HEK293 (cell line): ENCODE measurements at regions not wholly inside any gene's neighbourhood (a gene's known extent, or its start where the extent isn't known, plus 50 kb on each side); places are given as distances from the start of the nearest gene placed in this dataset.
A peak's percentile ranks its signal among the peaks of the same experiment; 100 is the strongest.

Experiments
- CTCF ChIA-PET: fragments of 350-600 bp; formaldehyde crosslinking; extraction: SDS; loops from one replicate; lab custom pipeline; 2021; ENCODE audit warnings: antibody characterized with exemption; lab: Yijun Ruan, JAX
- POLR2A ChIA-PET: fragments of 300-600 bp; formaldehyde crosslinking; extraction: SDS; loops from one replicate; lab custom pipeline; 2020; ENCODE audit warnings: antibody characterized with exemption, inconsistent platforms; lab: Yijun Ruan, JAX
- H3K27ac ChIP-seq: fragments of 200-500 bp; sonication (Bioruptor generic); 2 replicates; pipeline ENCODE4 v1.5.1; 2014; ENCODE audit warnings: low read depth, low read length, control low read depth, inconsistent platforms; ENCODE audit errors: extremely low read depth
- H3K36me3 ChIP-seq, 2 experiments: fragments of 200-500 bp in 1 of 2; sonication (Bioruptor generic) in 1 of 2; 1 replicate in 1 of 2; 2 replicates in 1 of 2; pipeline ENCODE4 v1.5.1; 2014 to 2017; ENCODE audit warnings: inconsistent platforms in 2 of 2, low read length in 2 of 2; ENCODE audit not compliant: control insufficient read depth in 2 of 2, insufficient read depth in 1 of 2
- H3K4me1 ChIP-seq: fragments of 200-500 bp; sonication (Bioruptor generic); 2 replicates; pipeline ENCODE4 v1.5.1; 2014; ENCODE audit warnings: mild to moderate bottlenecking, low read length, inconsistent platforms; ENCODE audit not compliant: control insufficient read depth, insufficient read depth
- H3K4me3 ChIP-seq: 2 replicates; pipeline ENCODE4 v1.5.1; 2011; ENCODE audit warnings: low read depth, mild to moderate bottlenecking, control low read depth, low read length, moderate library complexity
- H3K9me3 ChIP-seq: fragments of 200-500 bp; sonication (Bioruptor generic); 2 replicates; pipeline ENCODE4 v1.5.1; 2014; ENCODE audit warnings: low read depth, low read length, inconsistent platforms; ENCODE audit not compliant: control insufficient read depth, insufficient read depth
- ATF2 ChIP-seq: fragments of 450-650 bp; formaldehyde crosslinking; IDR thresholded peaks from 2 replicates; pipeline ENCODE4 v1.5.1; 2016; ENCODE audit warnings: missing biosample characterization, missing genetic modification characterization, low read depth
- KLF1 ChIP-seq: fragments of 450-650 bp; formaldehyde crosslinking; IDR thresholded peaks from 2 replicates; pipeline ENCODE4 v1.5.1; 2016; ENCODE audit warnings: missing biosample characterization, missing genetic modification characterization
- TRIM28 ChIP-seq: IDR thresholded peaks from 2 replicates; pipeline ENCODE4 v1.6.1; 2011; ENCODE audit warnings: low read length, control low read depth, borderline replicate concordance
- ZBTB7A ChIP-seq: fragments of 450-650 bp; formaldehyde crosslinking; IDR thresholded peaks from 2 replicates; pipeline ENCODE4 v1.5.1; 2016; ENCODE audit warnings: low read depth, missing biosample characterization, missing genetic modification characterization
- ZIC2 ChIP-seq: fragments of 450-650 bp; formaldehyde crosslinking; IDR thresholded peaks from 2 replicates; pipeline ENCODE4 v1.5.1; 2016; ENCODE audit warnings: missing biosample characterization, missing genetic modification characterization
- ZNF157 ChIP-seq: fragments of 450-650 bp; formaldehyde crosslinking; IDR thresholded peaks from 2 replicates; pipeline ENCODE4 v1.5.1; 2016; ENCODE audit warnings: missing biosample characterization, missing genetic modification characterization
- ZNF169 ChIP-seq: fragments of 450-650 bp; formaldehyde crosslinking; IDR thresholded peaks from 2 replicates; pipeline ENCODE4 v1.5.1; 2016; ENCODE audit warnings: missing biosample characterization, missing genetic modification characterization
- ZNF19 ChIP-seq: fragments of 450-650 bp; formaldehyde crosslinking; IDR thresholded peaks from 2 replicates; pipeline ENCODE4; 2016; ENCODE audit warnings: missing biosample characterization, missing genetic modification characterization, low read depth
- ZNF221 ChIP-seq: fragments of 450-650 bp; formaldehyde crosslinking; IDR thresholded peaks from 2 replicates; pipeline ENCODE4 v1.5.1; 2017; ENCODE audit warnings: missing biosample characterization, missing genetic modification characterization, borderline replicate concordance
- ZNF26 ChIP-seq: fragments of 450-650 bp; formaldehyde crosslinking; IDR thresholded peaks from 2 replicates; pipeline ENCODE4 v1.5.1; 2016; ENCODE audit warnings: missing biosample characterization, missing genetic modification characterization
- ZNF266 ChIP-seq: fragments of 450-650 bp; formaldehyde crosslinking; IDR thresholded peaks from 2 replicates; pipeline ENCODE4 v1.5.1; 2016; ENCODE audit warnings: missing biosample characterization, missing genetic modification characterization, low read depth
- ZNF426 ChIP-seq: fragments of 450-650 bp; formaldehyde crosslinking; IDR thresholded peaks from 2 replicates; pipeline ENCODE4 v1.5.1; 2017; ENCODE audit warnings: missing biosample characterization, missing genetic modification characterization, mild to moderate bottlenecking, inconsistent platforms, moderate library complexity
- ZNF530 ChIP-seq: fragments of 450-650 bp; formaldehyde crosslinking; IDR thresholded peaks from 2 replicates; pipeline ENCODE4 v1.5.1; 2016; ENCODE audit warnings: low read depth, missing biosample characterization, missing genetic modification characterization
- ZNF561 ChIP-seq: fragments of 450-650 bp; IDR thresholded peaks from 2 replicates; pipeline ENCODE4 v1.5.1; 2018; ENCODE audit warnings: missing biosample characterization, missing genetic modification characterization, borderline replicate concordance
- ZNF585B ChIP-seq: fragments of 450-650 bp; formaldehyde crosslinking; IDR thresholded peaks from 2 replicates; pipeline ENCODE4 v1.5.1; 2016; ENCODE audit warnings: missing biosample characterization, missing genetic modification characterization
- ZNF621 ChIP-seq: fragments of 450-650 bp; formaldehyde crosslinking; IDR thresholded peaks from 2 replicates; pipeline ENCODE4 v1.5.1; 2017; ENCODE audit warnings: missing biosample characterization, missing genetic modification characterization
- ZNF623 ChIP-seq: fragments of 450-650 bp; formaldehyde crosslinking; IDR thresholded peaks from 2 replicates; pipeline ENCODE4 v1.5.1; 2016; ENCODE audit warnings: missing biosample characterization, missing genetic modification characterization
- ZNF629 ChIP-seq: fragments of 450-650 bp; formaldehyde crosslinking; IDR thresholded peaks from 2 replicates; pipeline ENCODE4 v1.5.1; 2017; ENCODE audit warnings: missing biosample characterization, missing genetic modification characterization
- ZNF645 ChIP-seq: fragments of 450-650 bp; formaldehyde crosslinking; IDR thresholded peaks from 2 replicates; pipeline ENCODE4; 2016; ENCODE audit warnings: missing biosample characterization, missing genetic modification characterization
- ZNF654 ChIP-seq: fragments of 450-650 bp; formaldehyde crosslinking; IDR thresholded peaks from 2 replicates; pipeline ENCODE4 v1.5.1; 2016; ENCODE audit warnings: low read depth, missing biosample characterization, missing genetic modification characterization
- ZNF664 ChIP-seq: fragments of 450-650 bp; formaldehyde crosslinking; IDR thresholded peaks from 2 replicates; pipeline ENCODE4 v1.5.1; 2016; ENCODE audit warnings: missing biosample characterization, missing genetic modification characterization

GRCh38 chr3:118813472-118813871 is 221.2 kb downstream of the IGSF11 start (continued):
- TF ChIP-seq ZNF169 (tag by site-specific recombination) = no peak

- no peaks in the 10 kb centered on the region for H3K36me3 ChIP-seq
- no peak overlapping the region for H3K4me3 ChIP-seq
- POLR2A ChIA-PET = no interaction called here
- peak; percentile 57 for TF ChIP-seq ZNF654 (tag by site-specific recombination)
- TF ChIP-seq ZNF585B (tag by site-specific recombination) = no peak
- no peaks in the 10 kb centered on the region for H3K4me1 ChIP-seq
- no peaks in the 10 kb centered on the region for H3K9me3 ChIP-seq
- CTCF ChIA-PET = interaction anchor here (1.2 kb wide), 1 partner anchor 88 kb away, joined by 3 read pairs; no protein-coding TSS in a partner anchor
- H3K27ac ChIP-seq = no peak overlapping the region
Observed at GRCh38 chr3:118817748-118818165, 216.9 kb downstream of the IGSF11 start.

- ChIA-PET CTCF (interaction anchor here (1.1 kb wide), 1 partner anchor 362 kb away, joined by 3 read pairs; no protein-coding TSS in a partner anchor), POLR2A (no interaction called here)
- Histone ChIP-seq H3K9me3 (no peaks in the 10 kb centered on the region), H3K36me3 (no peaks in the 10 kb centered on the region), H3K27ac (no peak overlapping the region), H3K4me3 (no peak overlapping the region), H3K4me1 (no peaks in the 10 kb centered on the region)
- TF ChIP-seq ZNF561 (tag by site-specific recombination) (no peak), ZNF645 (tag by site-specific recombination) (no peak), ZNF26 (tag by site-specific recombination) (no peak), ZNF266 (no peak), ZNF629 (tag by site-specific recombination) (no peak), TRIM28 (no peak), ZNF664 (tag by site-specific recombination) (no peak), ATF2 (tag by site-specific recombination) (no peak), ZNF623 (no peak), ZIC2 (tag by site-specific recombination) (no peak), ZNF621 (tag by site-specific recombination) (no peak), KLF1 (tag by site-specific recombination) (no peak), ZNF530 (tag by site-specific recombination) (no peak), ZNF19 (tag by site-specific recombination) (no peak), ZNF221 (tag by site-specific recombination) (no peak), ZBTB7A (tag by site-specific recombination) (no peak), ZNF157 (tag by site-specific recombination) (no peak), ZNF426 (no peak)
Observed at GRCh38 chr3:118818386-118818785, 216.3 kb downstream of the IGSF11 start.
